GM10266 (cell line): ENCODE measurements at regions not wholly inside any gene's neighbourhood (a gene's known extent, or its start where the extent isn't known, plus 50 kb on each side); places are given as distances from the start of the nearest gene placed in this dataset.

Experiments
- DNase-seq: peaks from one replicate; pipeline ENCODE4 v3.0.0; 2012; ENCODE audit errors: extremely low spot score
- TF ChIP-seq, protein P1 (sequence below): IDR thresholded peaks from 2 replicates; pipeline ENCODE4 v1.5.1; 2012; ENCODE audit warnings: mild to moderate bottlenecking, low read depth; ENCODE audit not compliant: control insufficient read depth, insufficient read depth; ENCODE audit errors: missing control alignments

DNA sequence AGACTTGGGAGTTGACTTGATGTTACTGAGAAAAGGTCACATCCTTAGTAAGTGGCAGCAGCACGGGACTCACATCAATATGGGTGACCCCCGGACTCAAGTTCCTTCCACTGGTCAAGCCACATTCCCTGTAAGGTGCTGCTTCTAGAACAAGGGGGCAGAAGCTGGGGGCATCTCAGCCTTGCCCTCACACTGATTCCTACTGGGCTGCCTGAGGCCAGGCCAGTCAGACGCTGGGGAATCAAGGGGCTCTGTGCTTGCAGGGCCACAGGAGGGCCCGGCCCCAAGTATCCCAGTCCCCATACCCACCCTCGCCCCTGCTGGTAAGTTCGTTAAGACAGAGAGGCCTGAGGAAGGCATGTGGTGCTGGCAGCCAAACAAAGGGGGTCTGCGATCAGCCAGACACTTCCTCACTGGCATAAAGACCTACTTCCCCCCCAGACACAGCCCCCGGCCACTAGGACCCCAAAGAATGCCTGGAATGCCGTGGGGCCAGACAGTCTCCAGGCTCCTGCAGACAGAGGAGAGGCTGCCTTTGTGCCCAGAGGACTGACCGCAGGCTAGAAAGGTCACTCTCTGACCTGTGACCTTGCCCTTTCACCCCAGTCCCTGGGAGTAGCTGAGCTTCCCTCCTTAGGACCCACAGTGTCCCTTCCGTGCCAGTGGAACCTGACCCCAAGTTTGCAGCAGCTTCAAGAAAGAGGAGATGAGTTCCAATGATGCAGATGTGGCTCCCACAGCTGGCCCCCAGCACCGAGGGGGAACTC lies 83.6 kb downstream of the HS1BP3 start:
- no peak for DNase-seq
- TF ChIP-seq, protein P1, sequence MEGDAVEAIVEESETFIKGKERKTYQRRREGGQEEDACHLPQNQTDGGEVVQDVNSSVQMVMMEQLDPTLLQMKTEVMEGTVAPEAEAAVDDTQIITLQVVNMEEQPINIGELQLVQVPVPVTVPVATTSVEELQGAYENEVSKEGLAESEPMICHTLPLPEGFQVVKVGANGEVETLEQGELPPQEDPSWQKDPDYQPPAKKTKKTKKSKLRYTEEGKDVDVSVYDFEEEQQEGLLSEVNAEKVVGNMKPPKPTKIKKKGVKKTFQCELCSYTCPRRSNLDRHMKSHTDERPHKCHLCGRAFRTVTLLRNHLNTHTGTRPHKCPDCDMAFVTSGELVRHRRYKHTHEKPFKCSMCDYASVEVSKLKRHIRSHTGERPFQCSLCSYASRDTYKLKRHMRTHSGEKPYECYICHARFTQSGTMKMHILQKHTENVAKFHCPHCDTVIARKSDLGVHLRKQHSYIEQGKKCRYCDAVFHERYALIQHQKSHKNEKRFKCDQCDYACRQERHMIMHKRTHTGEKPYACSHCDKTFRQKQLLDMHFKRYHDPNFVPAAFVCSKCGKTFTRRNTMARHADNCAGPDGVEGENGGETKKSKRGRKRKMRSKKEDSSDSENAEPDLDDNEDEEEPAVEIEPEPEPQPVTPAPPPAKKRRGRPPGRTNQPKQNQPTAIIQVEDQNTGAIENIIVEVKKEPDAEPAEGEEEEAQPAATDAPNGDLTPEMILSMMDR, result no peak
